ENCODE measurements at regions not wholly inside any gene's neighbourhood (a gene's known extent, or its start where the extent isn't known, plus 50 kb on each side); places are given as distances from the start of the nearest gene placed in this dataset.

- no peak for DNase-seq (ENCODE audit: low read depth, low spot score)
- in situ Hi-C loops (cut with HindIII; ENCODE audit: low pct_unique_long_range_greater_than_20kb, low sequenced_read_pairs): no loop called here
Observed at GRCh38 chr16:13554643-13555042, 365.3 kb upstream of the ERCC4 start.

GRCh38 chr16:13557418-13557817 lies 362.5 kb upstream of the ERCC4 start:
- in situ Hi-C loops (cut with HindIII; ENCODE audit: low pct_unique_long_range_greater_than_20kb, low sequenced_read_pairs): no loop called here
- no peak for DNase-seq (ENCODE audit: low read depth, low spot score)

GRCh38 chr16:13558752-13559151 lies 361.2 kb upstream of the ERCC4 start:
- in situ Hi-C loops (cut with HindIII; ENCODE audit: low pct_unique_long_range_greater_than_20kb, low sequenced_read_pairs): no loop called here
- DNase-seq (ENCODE audit: low read depth, low spot score): no peak

GRCh38 chr16:13559624-13560023 lies 360.3 kb upstream of the ERCC4 start:
- in situ Hi-C loops (cut with HindIII; ENCODE audit: low pct_unique_long_range_greater_than_20kb, low sequenced_read_pairs): no loop called here
- no peak for DNase-seq (ENCODE audit: low read depth, low spot score)

- no peak for DNase-seq (ENCODE audit: low read depth, low spot score)
- in situ Hi-C loops (cut with HindIII; ENCODE audit: low pct_unique_long_range_greater_than_20kb, low sequenced_read_pairs): no loop called here
Observed at GRCh38 chr16:13560151-13560550, 359.8 kb upstream of the ERCC4 start.

GRCh38 chr16:13561291-13562070 lies 358.5 kb upstream of the ERCC4 start:
- in situ Hi-C loops (cut with HindIII; ENCODE audit: low pct_unique_long_range_greater_than_20kb, low sequenced_read_pairs): no loop called here
- no peak for DNase-seq (ENCODE audit: low read depth, low spot score)

GRCh38 chr16:13568803-13569202 lies 351.2 kb upstream of the ERCC4 start:
- DNase-seq (ENCODE audit: low read depth, low spot score): no peak
- in situ Hi-C loops (cut with HindIII; ENCODE audit: low pct_unique_long_range_greater_than_20kb, low sequenced_read_pairs): no loop called here

GRCh38 chr16:13569986-13570385 lies 350.0 kb upstream of the ERCC4 start:
- in situ Hi-C loops (cut with HindIII; ENCODE audit: low pct_unique_long_range_greater_than_20kb, low sequenced_read_pairs): no loop called here
- DNase-seq (ENCODE audit: low read depth, low spot score): no peak

- DNase-seq (ENCODE audit: low read depth, low spot score): no peak
- in situ Hi-C loops (cut with HindIII; ENCODE audit: low pct_unique_long_range_greater_than_20kb, low sequenced_read_pairs): no loop called here
Observed at GRCh38 chr16:13571036-13571435, 348.9 kb upstream of the ERCC4 start.

- no peak for DNase-seq (ENCODE audit: low read depth, low spot score)
- in situ Hi-C loops (cut with HindIII; ENCODE audit: low pct_unique_long_range_greater_than_20kb, low sequenced_read_pairs): no loop called here
Observed at GRCh38 chr16:13573903-13574302, 346.1 kb upstream of the ERCC4 start.

GRCh38 chr16:13586051-13586450 lies 333.9 kb upstream of the ERCC4 start:
- DNase-seq (ENCODE audit: low read depth, low spot score): no peak
- in situ Hi-C loops (cut with HindIII; ENCODE audit: low pct_unique_long_range_greater_than_20kb, low sequenced_read_pairs): no loop called here

GRCh38 chr16:13587181-13587580 lies 332.8 kb upstream of the ERCC4 start:
- in situ Hi-C loops (cut with HindIII; ENCODE audit: low pct_unique_long_range_greater_than_20kb, low sequenced_read_pairs): no loop called here

GRCh38 chr16:13594823-13595222 lies 325.1 kb upstream of the ERCC4 start:
- in situ Hi-C loops (cut with HindIII; ENCODE audit: low pct_unique_long_range_greater_than_20kb, low sequenced_read_pairs): no loop called here
- DNase-seq (ENCODE audit: low read depth, low spot score): no peak

More at GRCh38 chr16:13587181-13587580, 332.8 kb upstream of the ERCC4 start:
- no peak for DNase-seq (ENCODE audit: low read depth, low spot score)

GRCh38 chr16:13606804-13607203 lies 313.1 kb upstream of the ERCC4 start:
- DNase-seq (ENCODE audit: low read depth, low spot score): no peak
- in situ Hi-C loops (cut with HindIII; ENCODE audit: low pct_unique_long_range_greater_than_20kb, low sequenced_read_pairs): no loop called here

- DNase-seq (ENCODE audit: low read depth, low spot score): no peak
- in situ Hi-C loops (cut with HindIII; ENCODE audit: low pct_unique_long_range_greater_than_20kb, low sequenced_read_pairs): no loop called here
Observed at GRCh38 chr16:13607289-13607688, 312.7 kb upstream of the ERCC4 start.

GRCh38 chr16:13611596-13611995 lies 308.4 kb upstream of the ERCC4 start:
- in situ Hi-C loops (cut with HindIII; ENCODE audit: low pct_unique_long_range_greater_than_20kb, low sequenced_read_pairs): no loop called here
- DNase-seq (ENCODE audit: low read depth, low spot score): no peak

- DNase-seq (ENCODE audit: low read depth, low spot score): no peak
- in situ Hi-C loops (cut with HindIII; ENCODE audit: low pct_unique_long_range_greater_than_20kb, low sequenced_read_pairs): no loop called here
Observed at GRCh38 chr16:13612623-13613022, 307.3 kb upstream of the ERCC4 start.

- no peak for DNase-seq (ENCODE audit: low read depth, low spot score)
- in situ Hi-C loops (cut with HindIII; ENCODE audit: low pct_unique_long_range_greater_than_20kb, low sequenced_read_pairs): no loop called here
Observed at GRCh38 chr16:13613165-13613564, 306.8 kb upstream of the ERCC4 start.

GRCh38 chr16:13621639-13622038 lies 298.3 kb upstream of the ERCC4 start:
- DNase-seq (ENCODE audit: low read depth, low spot score): no peak
- in situ Hi-C loops (cut with HindIII; ENCODE audit: low pct_unique_long_range_greater_than_20kb, low sequenced_read_pairs): no loop called here

- DNase-seq (ENCODE audit: low read depth, low spot score): no peak
- in situ Hi-C loops (cut with HindIII; ENCODE audit: low pct_unique_long_range_greater_than_20kb, low sequenced_read_pairs): no loop called here
Observed at GRCh38 chr16:13628156-13628555, 291.8 kb upstream of the ERCC4 start.
